HEK293T (cell line): ENCODE measurements at regions not wholly inside any gene's neighbourhood (a gene's known extent, or its start where the extent isn't known, plus 50 kb on each side); places are given as distances from the start of the nearest gene placed in this dataset.

Experiments used
- CTCF ChIA-PET: fragments of 350-600 bp; formaldehyde crosslinking; extraction: SDS; loops from one replicate; lab custom pipeline; 2021; ENCODE audit warnings: antibody characterized with exemption, inconsistent platforms; lab: Yijun Ruan, JAX
- POLR2A ChIA-PET: fragments of 350-600 bp; formaldehyde crosslinking; extraction: SDS; loops from one replicate; lab custom pipeline; 2020; ENCODE audit warnings: antibody characterized with exemption, inconsistent platforms; lab: Yijun Ruan, JAX
- DNase-seq: peaks from one replicate; pipeline ENCODE4 v3.0.0; 2012; ENCODE audit warnings: mixed read lengths; ENCODE audit errors: extremely low spot score
- ARNT ChIP-seq: fragments of 450-650 bp; IDR thresholded peaks from 2 replicates; pipeline ENCODE4 v1.6.1; 2017; ENCODE audit warnings: mild to moderate bottlenecking
- BHLHE40 ChIP-seq: fragments of 450-650 bp; IDR thresholded peaks from 2 replicates; pipeline ENCODE4 v1.6.1; 2016; ENCODE audit warnings: mild to moderate bottlenecking, moderate library complexity, borderline replicate concordance
- CTBP1 ChIP-seq: fragments of 450-650 bp; IDR thresholded peaks from 2 replicates; pipeline ENCODE4 v1.6.1; 2016; ENCODE audit warnings: borderline replicate concordance
- ELF4 ChIP-seq: fragments of 450-650 bp; IDR thresholded peaks from 2 replicates; pipeline ENCODE4 v1.6.1; 2017; ENCODE audit warnings: antibody characterized with exemption
- FOXA1 ChIP-seq: fragments of 450-650 bp; IDR thresholded peaks from 2 replicates; pipeline ENCODE4 v1.6.1; 2016; ENCODE audit warnings: mild to moderate bottlenecking
- FOXK2 ChIP-seq: fragments of 450-650 bp; IDR thresholded peaks from 2 replicates; pipeline ENCODE4 v1.6.1; 2016; ENCODE audit warnings: mild to moderate bottlenecking
- FOXM1 ChIP-seq: fragments of 450-650 bp; IDR thresholded peaks from 2 replicates; pipeline ENCODE4 v1.6.1; 2017; ENCODE audit warnings: mild to moderate bottlenecking, borderline replicate concordance
- HDGF ChIP-seq: fragments of 450-650 bp; IDR thresholded peaks from 2 replicates; pipeline ENCODE4 v1.6.1; 2017; ENCODE audit warnings: antibody characterized with exemption, borderline replicate concordance
- L3MBTL2 ChIP-seq: fragments of 450-650 bp; conservative IDR thresholded peaks from 2 replicates; pipeline ENCODE4 v1.6.1; 2016; ENCODE audit warnings: mild to moderate bottlenecking
- LEF1 ChIP-seq: fragments of 450-650 bp; IDR thresholded peaks from 2 replicates; pipeline ENCODE4 v1.6.1; 2017; ENCODE audit warnings: mild to moderate bottlenecking, borderline replicate concordance
- NFRKB ChIP-seq: fragments of 450-650 bp; IDR thresholded peaks from 2 replicates; pipeline ENCODE4 v1.6.1; 2016; ENCODE audit warnings: mild to moderate bottlenecking, moderate library complexity
- PKNOX1 ChIP-seq: fragments of 450-650 bp; IDR thresholded peaks from 2 replicates; pipeline ENCODE4 v1.6.1; 2016
- SP1 ChIP-seq: fragments of 450-650 bp; IDR thresholded peaks from 2 replicates; pipeline ENCODE4 v1.6.1; 2017
- SUZ12 ChIP-seq: fragments of 450-650 bp; IDR thresholded peaks from 2 replicates; pipeline ENCODE4 v1.6.1; 2016; ENCODE audit warnings: mild to moderate bottlenecking
- TARDBP ChIP-seq: fragments of 450-650 bp; IDR thresholded peaks from 2 replicates; pipeline ENCODE4 v1.6.1; 2016
- ZNF384 ChIP-seq: fragments of 450-650 bp; IDR thresholded peaks from 2 replicates; pipeline ENCODE4 v1.6.1; 2016

GRCh38 chr4:14807856-14808255 is 194.4 kb upstream of the CPEB2 start:
- POLR2A ChIA-PET, result no interaction called here
- DNase-seq, result no peak
- CTCF ChIA-PET, result no interaction called here
- TF ChIP-seq L3MBTL2 (no peak), SUZ12 (no peak), LEF1 (no peak), ARNT (no peak), FOXM1 (no peak), HDGF (no peak)

- DNase-seq, result no peak
- POLR2A ChIA-PET, result no interaction called here
- TF ChIP-seq ARNT (no peak), CTBP1 (no peak), BHLHE40 (no peak), LEF1 (no peak), NFRKB (no peak), HDGF (no peak), L3MBTL2 (no peak), FOXK2 (no peak), FOXA1 (no peak), SP1 (no peak), PKNOX1 (no peak), ZNF384 (no peak), SUZ12 (no peak)
- CTCF ChIA-PET, result no interaction called here
Observed at GRCh38 chr4:14809203-14809602, 193.1 kb upstream of the CPEB2 start.

- POLR2A ChIA-PET, result no interaction called here
- CTCF ChIA-PET, result no interaction called here
- DNase-seq, result no peak
- no peak for TF ChIP-seq FOXK2
- TF ChIP-seq ARNT, result no peak
- no peak for TF ChIP-seq FOXM1
- no peak for TF ChIP-seq SUZ12
- no peak for TF ChIP-seq TARDBP
- TF ChIP-seq PKNOX1, result no peak
- TF ChIP-seq NFRKB, result no peak
- no peak for TF ChIP-seq SP1
- TF ChIP-seq LEF1, result no peak
- no peak for TF ChIP-seq BHLHE40
- TF ChIP-seq FOXA1, result no peak
- no peak for TF ChIP-seq L3MBTL2
- TF ChIP-seq ZNF384, result no peak
- TF ChIP-seq ELF4, result no peak
- TF ChIP-seq CTBP1, result no peak
- no peak for TF ChIP-seq HDGF
Observed at GRCh38 chr4:14810121-14810520, 192.2 kb upstream of the CPEB2 start.

- TF ChIP-seq HDGF, result no peak
- TF ChIP-seq TARDBP, result no peak
- TF ChIP-seq PKNOX1, result no peak
- TF ChIP-seq ARNT, result no peak
- no peak for TF ChIP-seq L3MBTL2
- no peak for TF ChIP-seq FOXA1
- no peak for TF ChIP-seq BHLHE40
- no peak for TF ChIP-seq CTBP1
- no peak for TF ChIP-seq NFRKB
- TF ChIP-seq ELF4, result no peak
- TF ChIP-seq FOXM1, result no peak
- no peak for TF ChIP-seq LEF1
- no peak for TF ChIP-seq ZNF384
- no peak for TF ChIP-seq FOXK2
- TF ChIP-seq SUZ12, result no peak
- no peak for TF ChIP-seq SP1
- CTCF ChIA-PET, result no interaction called here
- POLR2A ChIA-PET, result no interaction called here
- no peak for DNase-seq
Observed at GRCh38 chr4:14810568-14810967, 191.7 kb upstream of the CPEB2 start.

GRCh38 chr4:14812101-14812500 is 190.2 kb upstream of the CPEB2 start:
- ChIA-PET POLR2A (no interaction called here), CTCF (no interaction called here)
- DNase-seq, result no peak
- no peak for TF ChIP-seq ZNF384

GRCh38 chr4:14816623-14817261 is 185.5 kb upstream of the CPEB2 start:
- no peak for TF ChIP-seq SP1
- POLR2A ChIA-PET, result no interaction called here
- no peak for DNase-seq
- CTCF ChIA-PET, result no interaction called here

- TF ChIP-seq L3MBTL2 (no peak), SP1 (no peak), NFRKB (no peak), FOXM1 (no peak), FOXK2 (no peak), ZNF384 (no peak), ARNT (no peak), LEF1 (no peak), CTBP1 (no peak), FOXA1 (no peak), SUZ12 (no peak), BHLHE40 (no peak), TARDBP (no peak)
- POLR2A ChIA-PET, result no interaction called here
- CTCF ChIA-PET, result no interaction called here
- DNase-seq, result no peak
Observed at GRCh38 chr4:14824189-14824588, 178.1 kb upstream of the CPEB2 start.
